ENCODE measurements at regions not wholly inside any gene's neighbourhood (a gene's known extent, or its start where the extent isn't known, plus 50 kb on each side); places are given as distances from the start of the nearest gene placed in this dataset.
"Not testable (repeated sequence)": the region's sequence is repeated elsewhere in the genome, so short reads cannot be mapped to it uniquely, and the experiment has no call there.

GRCh38 chr9:75289332-75289731, 201.0 kb downstream of the OSTF1 start:
- no peak for DNase-seq

- DNase-seq: no peak
Measured at GRCh38 chr9:75299324-75299723, 211.0 kb downstream of the OSTF1 start.

GRCh38 chr9:75333624-75334023, 245.3 kb downstream of the OSTF1 start:
- no peak for DNase-seq

- no peak for DNase-seq
Measured at GRCh38 chr9:75358846-75359245, 270.5 kb downstream of the OSTF1 start.

- DNase-seq: no peak
Measured at GRCh38 chr9:75359638-75360037, 271.3 kb downstream of the OSTF1 start.

- DNase-seq: no peak
Measured at GRCh38 chr9:75360252-75360651, 271.9 kb downstream of the OSTF1 start.

- not testable (repeated sequence) for DNase-seq
Measured at GRCh38 chr9:75362446-75362845, 274.1 kb downstream of the OSTF1 start.

- DNase-seq: no peak
Measured at GRCh38 chr9:75365196-75365595, 276.9 kb downstream of the OSTF1 start.

- DNase-seq: no peak
Measured at GRCh38 chr9:75369989-75370388, 281.7 kb downstream of the OSTF1 start.

- DNase-seq: no peak
Measured at GRCh38 chr9:75372499-75373268, 284.4 kb downstream of the OSTF1 start.

GRCh38 chr9:75376680-75377254, 288.5 kb downstream of the OSTF1 start:
- no peak for DNase-seq

- no peak for DNase-seq
Measured at GRCh38 chr9:75378036-75378435, 289.7 kb downstream of the OSTF1 start.

- no peak for DNase-seq
Measured at GRCh38 chr9:75378926-75379325, 290.6 kb downstream of the OSTF1 start.

- DNase-seq: no peak
Measured at GRCh38 chr9:75382126-75382525, 293.8 kb downstream of the OSTF1 start.

GRCh38 chr9:75383420-75384034, 295.2 kb downstream of the OSTF1 start:
- DNase-seq: not testable (repeated sequence)

- no peak for DNase-seq
Measured at GRCh38 chr9:75385236-75385635, 296.9 kb downstream of the OSTF1 start.

GRCh38 chr9:75389101-75389500, 300.8 kb downstream of the OSTF1 start:
- DNase-seq: no peak

- no peak for DNase-seq
Measured at GRCh38 chr9:75390951-75391350, 302.6 kb downstream of the OSTF1 start.

GRCh38 chr9:75391497-75391896, 303.2 kb downstream of the OSTF1 start:
- DNase-seq: no peak

- DNase-seq: no peak
Measured at GRCh38 chr9:75395336-75395735, 307.0 kb downstream of the OSTF1 start.

- DNase-seq: no peak
Measured at GRCh38 chr9:75397836-75398235, 309.5 kb downstream of the OSTF1 start.

- no peak for DNase-seq
Measured at GRCh38 chr9:75408391-75408790, 320.1 kb downstream of the OSTF1 start.

- DNase-seq: no peak
Measured at GRCh38 chr9:75410405-75410804, 322.1 kb downstream of the OSTF1 start.

All from stimulated activated CD4-positive, alpha-beta T cell treated with anti-CD3 and anti-CD28 coated beads, Interleukin-4, amount 100 ng/mL, for 1 hour (primary cell).